SK-N-SH (cell line): ENCODE measurements at regions not wholly inside any gene's neighbourhood (a gene's known extent, or its start where the extent isn't known, plus 50 kb on each side); places are given as distances from the start of the nearest gene placed in this dataset.

Source experiments
- CTCF ChIA-PET: fragments of 300-600, 350-600 bp; formaldehyde crosslinking; extraction: SDS; loops from one replicate; lab custom pipeline; 2021; lab: Yijun Ruan, JAX
- POLR2A ChIA-PET: fragments of 350-600 bp; sonication (Branson Sonifier 250); formaldehyde crosslinking; extraction: SDS; loops from one replicate; lab custom pipeline; 2020; ENCODE audit warnings: antibody characterized with exemption, inconsistent platforms; lab: Yijun Ruan, JAX
- DNase-seq: peaks from one replicate; pipeline ENCODE4 v3.0.0; 2012
- H2AFZ ChIP-seq: fragments of 200-600 bp; sonication (generic); 2 replicates; pipeline ENCODE4 v1.8.1; 2016; ENCODE audit warnings: antibody characterized with exemption, mild to moderate bottlenecking, low read depth
- H3F3A ChIP-seq: fragments of 200-600 bp; sonication (generic); replicated peaks from 2 replicates; pipeline ENCODE3; 2016; ENCODE audit warnings: antibody characterized with exemption, mild to moderate bottlenecking; ENCODE audit not compliant: insufficient read depth
- H3K27ac ChIP-seq, 2 experiments: fragments of 200-500 bp in 1 of 2; fragments of 200-600 bp in 1 of 2; sonication (Bioruptor generic) in 1 of 2; sonication (generic), shearing (Covaris generic) in 1 of 2; 2 replicates each; pipeline versions ENCODE4 v1.5.1 to v1.6.1; 2014 to 2016; ENCODE audit warnings: low read depth in 2 of 2, inconsistent platforms in 1 of 2, low read length in 1 of 2, mild to moderate bottlenecking in 1 of 2, mixed read lengths in 1 of 2
- H3K27me3 ChIP-seq: fragments of 200-600 bp; sonication (generic), shearing (Covaris generic); 2 replicates; pipeline ENCODE4 v1.6.1; 2016; ENCODE audit warnings: mixed run types; ENCODE audit not compliant: insufficient read depth
- H3K36me3 ChIP-seq, 2 experiments: fragments of 200-500 bp in 1 of 2; fragments of 200-600 bp in 1 of 2; sonication (Bioruptor generic) in 1 of 2; sonication (generic) in 1 of 2; replicated peaks in 1 of 2; 2 replicates each; pipeline versions ENCODE3 to v1.5.1; 2014 to 2016; ENCODE audit warnings: low read length in 1 of 2, mild to moderate bottlenecking in 1 of 2; ENCODE audit not compliant: insufficient read depth in 2 of 2, control insufficient read depth in 1 of 2
- H3K4me1 ChIP-seq, 2 experiments: fragments of 200-500 bp in 1 of 2; fragments of 200-600 bp in 1 of 2; sonication (Bioruptor generic) in 1 of 2; sonication (generic), shearing (Covaris generic) in 1 of 2; 2 replicates each; pipeline versions ENCODE4 v1.5.1 to v1.6.1; 2014 to 2016; ENCODE audit warnings: low read depth in 1 of 2, low read length in 1 of 2, mixed run types in 1 of 2; ENCODE audit not compliant: insufficient read depth in 2 of 2, control insufficient read depth in 1 of 2
- H3K4me2 ChIP-seq: fragments of 200-600 bp; sonication (generic), shearing (Covaris generic); 2 replicates; pipeline ENCODE4 v1.6.1; 2017; ENCODE audit warnings: mixed run types
- H3K4me3 ChIP-seq, 2 experiments: fragments of 200-500 bp in 1 of 2; fragments of 200-600 bp in 1 of 2; sonication (Bioruptor generic) in 1 of 2; sonication (generic), shearing (Covaris generic) in 1 of 2; 2 replicates each; pipeline versions ENCODE4 v1.5.1 to v1.8.1; 2014 to 2016; ENCODE audit warnings: low read depth in 2 of 2, inconsistent platforms in 1 of 2, low read length in 1 of 2, mild to moderate bottlenecking in 1 of 2, mixed read lengths in 1 of 2, moderate library complexity in 1 of 2
- H3K79me2 ChIP-seq: fragments of 200-600 bp; sonication (generic); 2 replicates; pipeline ENCODE4 v1.8.1; 2017; ENCODE audit warnings: mild to moderate bottlenecking; ENCODE audit not compliant: insufficient read depth
- H3K9ac ChIP-seq: fragments of 200-600 bp; sonication (generic); 2 replicates; pipeline ENCODE4 v1.6.1; 2017; ENCODE audit warnings: mixed run types
- H3K9me2 ChIP-seq: fragments of 200-600 bp; sonication (generic); 2 replicates; pipeline ENCODE4 v1.6.1; 2017; ENCODE audit warnings: mixed run types
- H3K9me3 ChIP-seq: fragments of 200-600 bp; sonication (generic); 2 replicates; pipeline ENCODE4 v1.6.1; 2017; ENCODE audit warnings: mixed run types, mild to moderate bottlenecking, moderate library complexity
- H4K20me1 ChIP-seq: fragments of 200-600 bp; sonication (generic); 2 replicates; pipeline ENCODE4 v1.6.1; 2017; ENCODE audit warnings: mild to moderate bottlenecking, mixed run types; ENCODE audit not compliant: insufficient read depth
- CHD2 ChIP-seq: fragments of 150-350 bp; IDR thresholded peaks from 2 replicates; pipeline ENCODE4 v1.6.1; 2018; ENCODE audit warnings: low read length; ENCODE audit not compliant: partially characterized antibody
- CTCF ChIP-seq: fragments of 200-600 bp; sonication (generic); IDR thresholded peaks from 2 replicates; pipeline ENCODE4 v1.6.1; 2017; ENCODE audit warnings: antibody characterized with exemption, mild to moderate bottlenecking, moderate library complexity
- ELF1 ChIP-seq: IDR thresholded peaks from 2 replicates; pipeline ENCODE4 v1.4.0; 2012
- EP300 ChIP-seq, 2 experiments: IDR thresholded peaks; 2 replicates each; pipeline versions ENCODE4 v1.4.0 to v1.6.1; 2012; ENCODE audit warnings: borderline replicate concordance in 1 of 2, low read depth in 1 of 2, low read length in 1 of 2
- FOSL2 ChIP-seq: IDR thresholded peaks from 2 replicates; pipeline ENCODE4 v1.4.0; 2012; ENCODE audit warnings: low read depth, mild to moderate bottlenecking, moderate library complexity, borderline replicate concordance
- FOXM1 ChIP-seq: IDR thresholded peaks from 2 replicates; pipeline ENCODE4 v1.4.0; 2012; ENCODE audit warnings: low read depth, mild to moderate bottlenecking
- GABPA ChIP-seq: IDR thresholded peaks from 2 replicates; pipeline ENCODE4 v1.4.0; 2012; ENCODE audit warnings: low read depth, mild to moderate bottlenecking
- GATA2 ChIP-seq: sonication (generic); formaldehyde crosslinking; IDR thresholded peaks from 2 replicates; pipeline ENCODE4 v1.5.0; 2020; ENCODE audit warnings: mild to moderate bottlenecking, missing genetic modification reagents
- JUND ChIP-seq: IDR thresholded peaks from 2 replicates; pipeline ENCODE4 v1.4.0; 2012
- MXI1 ChIP-seq: IDR thresholded peaks from 2 replicates; pipeline ENCODE4 v1.6.1; 2012; ENCODE audit warnings: mild to moderate bottlenecking, low read depth, low read length, improper control_type of control experiment
- NFIC ChIP-seq: IDR thresholded peaks from 2 replicates; pipeline ENCODE4 v1.4.0; 2012; ENCODE audit warnings: borderline replicate concordance
- RAD21 ChIP-seq: IDR thresholded peaks from 2 replicates; pipeline ENCODE4 v1.6.1; 2012; ENCODE audit warnings: mild to moderate bottlenecking, low read length
- RCOR1 ChIP-seq: fragments of 150-350 bp; IDR thresholded peaks from 2 replicates; pipeline ENCODE4 v1.6.1; 2017; ENCODE audit warnings: antibody characterized with exemption, low read length
- RFX5 ChIP-seq: IDR thresholded peaks from 2 replicates; pipeline ENCODE4 v1.6.1; 2012; ENCODE audit warnings: mild to moderate bottlenecking, improper control_type of control experiment, low read length
- RXRA ChIP-seq: IDR thresholded peaks from 2 replicates; pipeline ENCODE4 v1.4.0; 2012; ENCODE audit warnings: low read depth, mild to moderate bottlenecking, borderline replicate concordance
- SIN3A ChIP-seq: IDR thresholded peaks from 2 replicates; pipeline ENCODE4 v1.6.1; 2012; ENCODE audit warnings: low read depth, mild to moderate bottlenecking, low read length, moderate library complexity, borderline replicate concordance
- SMC3 ChIP-seq: IDR thresholded peaks from 2 replicates; pipeline ENCODE4 v1.6.1; 2012; ENCODE audit warnings: low read depth, low read length, improper control_type of control experiment
- USF1 ChIP-seq: IDR thresholded peaks from 2 replicates; pipeline ENCODE4 v1.4.0; 2012; ENCODE audit warnings: low read depth, borderline replicate concordance
- USF2 ChIP-seq: fragments of 150-350 bp; IDR thresholded peaks from 2 replicates; pipeline ENCODE4 v1.6.1; 2017; ENCODE audit warnings: antibody characterized with exemption, low read length, low read depth, borderline replicate concordance
- YY1 ChIP-seq: IDR thresholded peaks from 2 replicates; pipeline ENCODE4 v1.4.0; 2012; ENCODE audit warnings: low read depth, mild to moderate bottlenecking
- ZBTB33 ChIP-seq: IDR thresholded peaks from 2 replicates; pipeline ENCODE4 v1.4.0; 2012; ENCODE audit warnings: low read depth, borderline replicate concordance
- WGBS: methylation state at CpG from one replicate; pipeline ENCODE4 v1.1.6; 2017; ENCODE audit warnings: low lambda C conversion rate; 5-methylcytosine and 5-hydroxymethylcytosine counted together

GRCh38 chr2:234304950-234305349, 191.9 kb downstream of the ARL4C start:
- ChIA-PET POLR2A (interaction anchor here (0.8 kb wide), 1 partner anchor 16 kb away, joined by 3 read pairs; no protein-coding TSS in a partner anchor), CTCF (interaction anchor here (0.8 to 1.2 kb wide), 3 partner anchors 16 to 240 kb away, joined by 3 to 4 read pairs (median 4); no protein-coding TSS in a partner anchor)
- WGBS: 52% methylated on average over 5 of the region's 5 CpGs
- no peak overlapping the region for H3K9ac ChIP-seq
- H3K4me3 ChIP-seq: no peak overlapping the region
- H3K4me1 ChIP-seq: peaks cover 0 to 2% of the 10 kb centered on the region in 2 experiments; a peak in 1 of 4 replicates
- H2AFZ ChIP-seq: no peak overlapping the region
- H3K27ac ChIP-seq: no peak overlapping the region
- no peaks in the 10 kb centered on the region for H3K36me3 ChIP-seq
- no peaks in the 10 kb centered on the region for H3K9me3 ChIP-seq
- H3K79me2 ChIP-seq: no peaks in the 10 kb centered on the region
- no peaks in the 10 kb centered on the region for H3K27me3 ChIP-seq
- no peak overlapping the region for H3K4me2 ChIP-seq
- TF ChIP-seq FOSL2: no peak
- TF ChIP-seq RCOR1: no peak
- TF ChIP-seq RAD21: no peak
- TF ChIP-seq RXRA: no peak
- TF ChIP-seq ZBTB33: no peak
- TF ChIP-seq JUND: no peak
- no peak for TF ChIP-seq GATA2 (CRISPR knock-in tag)
- no peak for TF ChIP-seq MXI1
- no peak for TF ChIP-seq YY1
- TF ChIP-seq NFIC: no peak
- no peaks in the 10 kb centered on the region for H3K9me2 ChIP-seq
- H4K20me1 ChIP-seq: no peaks in the 10 kb centered on the region
- H3F3A ChIP-seq: no peaks in the 10 kb centered on the region
- no peak for DNase-seq

GRCh38 chr2:234302664-234302991, 194.3 kb downstream of the ARL4C start:
- no peak for DNase-seq
- no peaks in the 10 kb centered on the region for H3K36me3 ChIP-seq
- H3F3A ChIP-seq: no peaks in the 10 kb centered on the region
- H3K4me1 ChIP-seq: peaks cover 0 to 2% of the 10 kb centered on the region in 2 experiments; a peak in 1 of 4 replicates
- no peak overlapping the region for H3K4me3 ChIP-seq
- no peak overlapping the region for H3K4me2 ChIP-seq
- CTCF ChIA-PET: interaction anchor here (0.9 to 2.2 kb wide), 2 partner anchors 11 to 13 kb away, joined by 3 to 10 read pairs; no protein-coding TSS in a partner anchor
- 83% methylated on average over 4 of the region's 4 CpGs for WGBS
- no peaks in the 10 kb centered on the region for H4K20me1 ChIP-seq
- H2AFZ ChIP-seq: no peak overlapping the region
- no peaks in the 10 kb centered on the region for H3K9me3 ChIP-seq
- H3K79me2 ChIP-seq: no peaks in the 10 kb centered on the region
- no peaks in the 10 kb centered on the region for H3K27me3 ChIP-seq
- no peak overlapping the region for H3K27ac ChIP-seq
- no peaks in the 10 kb centered on the region for H3K9me2 ChIP-seq
- no peak overlapping the region for H3K9ac ChIP-seq
- POLR2A ChIA-PET: no interaction called here
- TF ChIP-seq CTCF (no peak), CHD2 (no peak), FOSL2 (no peak), JUND (no peak), USF2 (no peak), ELF1 (no peak), EP300 (IDR thresholded peaks at IDR 0.05; ENCODE audit: borderline replicate concordance in 1 of 2, low read depth in 1 of 2, low read length in 1 of 2) (no peak), USF1 (no peak), FOXM1 (no peak), SMC3 (no peak), GABPA (no peak), SIN3A (no peak), RCOR1 (no peak), RFX5 (no peak), YY1 (no peak), GATA2 (CRISPR knock-in tag) (no peak)
